HCT116 (cell line): ENCODE measurements at regions not wholly inside any gene's neighbourhood (a gene's known extent, or its start where the extent isn't known, plus 50 kb on each side); places are given as distances from the start of the nearest gene placed in this dataset.

Experiments used
- ATAC-seq: fragments of 200-7000 bp; cut with Tn5 transposase; 2 replicates; pipeline ENCODE4 v1.9.1; 2020; ENCODE audit warnings: mild to moderate bottlenecking, moderate library complexity
- BruUV-seq: library from RNA; stranded (reverse); fragments of 400-500 nt; replicated peaks from 2 replicates; lab custom pipeline; 2021; lab: Mats Ljungman, UMichigan
- CTCF ChIA-PET: fragments of 300-600 bp; sonication (Branson Sonifier 250); formaldehyde crosslinking; loops from one replicate; lab custom pipeline; 2021; ENCODE audit warnings: antibody characterized with exemption; lab: Charles Lee
- POLR2A ChIA-PET: fragments of 300-600, 350-600 bp; sonication (Branson Sonifier 250); formaldehyde crosslinking; loops from one replicate; lab custom pipeline; 2021; ENCODE audit warnings: antibody characterized with exemption; lab: Charles Lee
- RAD21 ChIA-PET, 2 experiments: fragments of 300-600 bp; sonication (Branson Sonifier 250); formaldehyde crosslinking; loops; one replicate each; lab custom pipeline; 2023; ENCODE audit warnings: low total read pairs in 2 of 2; ENCODE audit not compliant: uncharacterized antibody in 2 of 2, unreplicated experiment in 2 of 2, low non-redundant PET in 1 of 2; lab: Charles Lee
- DNase-seq: peaks from one replicate; pipeline ENCODE4 v3.0.0-alpha.2; 2010; ENCODE audit warnings: low read depth, low spot score
- H2AFZ ChIP-seq: fragments of 200-600 bp; shearing (Covaris generic), sonication (generic); 2 replicates; pipeline ENCODE4 v1.6.1; 2017; ENCODE audit warnings: low read depth, mixed run types, mixed read lengths, antibody characterized with exemption, low read length; ENCODE audit not compliant: poor library complexity, severe bottlenecking
- H3K27ac ChIP-seq: 2 replicates; pipeline ENCODE4 v1.5.1; 2012; ENCODE audit warnings: low read depth, low read length
- H3K27me3 ChIP-seq: fragments of 200-600 bp; sonication (generic); 2 replicates; pipeline ENCODE4 v1.6.1; 2016; ENCODE audit warnings: mixed run types, low read length, mixed read lengths; ENCODE audit not compliant: insufficient read depth
- H3K36me3 ChIP-seq, 2 experiments: fragments of 200-500 bp in 1 of 2; fragments of 200-600 bp in 1 of 2; sonication (Bioruptor generic) in 1 of 2; sonication (generic) in 1 of 2; 2 replicates each; pipeline versions ENCODE4 v1.5.1 to v1.6.1; 2014 to 2016; ENCODE audit warnings: low read length in 2 of 2, inconsistent platforms in 1 of 2, mixed read lengths in 1 of 2, mixed run types in 1 of 2; ENCODE audit not compliant: insufficient read depth in 2 of 2, control insufficient read depth in 1 of 2
- H3K4me1 ChIP-seq, 2 experiments: fragments of 200-600 bp in 1 of 2; sonication (generic) in 1 of 2; 2 replicates each; pipeline versions ENCODE4 v1.5.1 to v1.6.1; 2012 to 2017; ENCODE audit warnings: low read length in 2 of 2, inconsistent platforms in 1 of 2, mild to moderate bottlenecking in 1 of 2, mixed read lengths in 1 of 2, mixed run types in 1 of 2, moderate library complexity in 1 of 2; ENCODE audit not compliant: insufficient read depth in 2 of 2, control insufficient read depth in 1 of 2
- H3K4me2 ChIP-seq: fragments of 200-600 bp; sonication (generic); 2 replicates; pipeline ENCODE4 v1.6.1; 2017; ENCODE audit warnings: mixed run types, low read length, mixed read lengths
- H3K4me3 ChIP-seq, 2 experiments: fragments of 200-600 bp in 1 of 2; sonication (generic) in 1 of 2; replicated peaks in 1 of 2; 2 replicates each; pipeline ENCODE4 v1.5.1; 2011 to 2016; ENCODE audit warnings: low read length in 2 of 2, control low read depth in 1 of 2, low read depth in 1 of 2, mild to moderate bottlenecking in 1 of 2, mixed read lengths in 1 of 2, mixed run types in 1 of 2
- H3K79me2 ChIP-seq: fragments of 200-600 bp; sonication (generic); 2 replicates; pipeline ENCODE4 v1.6.1; 2017; ENCODE audit warnings: mild to moderate bottlenecking, mixed run types, low read length, moderate library complexity, mixed read lengths; ENCODE audit not compliant: insufficient read depth
- H3K9ac ChIP-seq: fragments of 200-600 bp; sonication (generic); 2 replicates; pipeline ENCODE4 v1.6.1; 2016; ENCODE audit warnings: low read length, mixed read lengths
- H3K9me2 ChIP-seq: fragments of 200-600 bp; sonication (generic), shearing (Covaris generic); 2 replicates; pipeline ENCODE4 v1.6.1; 2017; ENCODE audit warnings: mixed run types, mild to moderate bottlenecking, moderate library complexity; ENCODE audit not compliant: insufficient read depth
- H3K9me3 ChIP-seq, 2 experiments: fragments of 200-500 bp in 1 of 2; fragments of 200-600 bp in 1 of 2; sonication (Bioruptor generic) in 1 of 2; sonication (generic) in 1 of 2; 2 replicates each; pipeline ENCODE4 v1.6.1; 2014 to 2017; ENCODE audit warnings: low read length in 2 of 2, mixed read lengths in 2 of 2, inconsistent platforms in 1 of 2, low read depth in 1 of 2, mild to moderate bottlenecking in 1 of 2, mixed run types in 1 of 2, moderate library complexity in 1 of 2; ENCODE audit not compliant: control insufficient read depth in 1 of 2, insufficient read depth in 1 of 2
- H4K20me1 ChIP-seq: fragments of 200-600 bp; sonication (generic), shearing (Covaris generic); 2 replicates; pipeline ENCODE4 v1.6.1; 2017; ENCODE audit warnings: mixed run types, mild to moderate bottlenecking, moderate library complexity; ENCODE audit not compliant: insufficient read depth
- JUND ChIP-seq: IDR thresholded peaks from 2 replicates; pipeline ENCODE4 v1.6.1; 2012
- POLR2AphosphoS5 ChIP-seq: IDR thresholded peaks from 2 replicates; pipeline ENCODE4 v1.6.1; 2011; ENCODE audit warnings: mild to moderate bottlenecking, low read depth, low read length, moderate library complexity
- TCF7L2 ChIP-seq: IDR thresholded peaks from 2 replicates; pipeline ENCODE4 v1.7.0; 2011; ENCODE audit warnings: borderline replicate concordance, inconsistent platforms; ENCODE audit not compliant: insufficient read depth, insufficient read length; ENCODE audit errors: extremely low read depth
- ZBTB33 ChIP-seq: IDR thresholded peaks from 2 replicates; pipeline ENCODE4 v1.6.1; 2011; ENCODE audit warnings: mild to moderate bottlenecking, low read length, moderate library complexity; ENCODE audit not compliant: insufficient replicate concordance; ENCODE audit errors: extremely low read depth
- ZFX ChIP-seq: fragments of 450-650 bp; IDR thresholded peaks from 2 replicates; pipeline ENCODE4 v1.6.1; 2017
- intact Hi-C: fragments of 100-400 bp; cut with micrococcal nuclease; formaldehyde crosslinking; loops from 2 replicates; pipeline ENCODE4 v1.10.0; 2022
- TF ChIP-seq, protein P1 (sequence below): IDR thresholded peaks from 2 replicates; pipeline ENCODE4 v1.6.1; 2012; ENCODE audit warnings: low read depth

- Histone ChIP-seq H3K9me2 (no peaks in the 10 kb centered on the region), H4K20me1 (no peaks in the 10 kb centered on the region), H3K4me2 (no peak overlapping the region), H3K79me2 (no peaks in the 10 kb centered on the region)
- no TSS peak for BruUV-seq
- ChIA-PET RAD21 (no interaction called here), POLR2A (no interaction called here)
- ATAC-seq (no peak), DNase-seq (no peak)
- no peak for TF ChIP-seq JUND
- no peak for TF ChIP-seq ZFX
- TF ChIP-seq TCF7L2: no peak
- TF ChIP-seq, protein P1, sequence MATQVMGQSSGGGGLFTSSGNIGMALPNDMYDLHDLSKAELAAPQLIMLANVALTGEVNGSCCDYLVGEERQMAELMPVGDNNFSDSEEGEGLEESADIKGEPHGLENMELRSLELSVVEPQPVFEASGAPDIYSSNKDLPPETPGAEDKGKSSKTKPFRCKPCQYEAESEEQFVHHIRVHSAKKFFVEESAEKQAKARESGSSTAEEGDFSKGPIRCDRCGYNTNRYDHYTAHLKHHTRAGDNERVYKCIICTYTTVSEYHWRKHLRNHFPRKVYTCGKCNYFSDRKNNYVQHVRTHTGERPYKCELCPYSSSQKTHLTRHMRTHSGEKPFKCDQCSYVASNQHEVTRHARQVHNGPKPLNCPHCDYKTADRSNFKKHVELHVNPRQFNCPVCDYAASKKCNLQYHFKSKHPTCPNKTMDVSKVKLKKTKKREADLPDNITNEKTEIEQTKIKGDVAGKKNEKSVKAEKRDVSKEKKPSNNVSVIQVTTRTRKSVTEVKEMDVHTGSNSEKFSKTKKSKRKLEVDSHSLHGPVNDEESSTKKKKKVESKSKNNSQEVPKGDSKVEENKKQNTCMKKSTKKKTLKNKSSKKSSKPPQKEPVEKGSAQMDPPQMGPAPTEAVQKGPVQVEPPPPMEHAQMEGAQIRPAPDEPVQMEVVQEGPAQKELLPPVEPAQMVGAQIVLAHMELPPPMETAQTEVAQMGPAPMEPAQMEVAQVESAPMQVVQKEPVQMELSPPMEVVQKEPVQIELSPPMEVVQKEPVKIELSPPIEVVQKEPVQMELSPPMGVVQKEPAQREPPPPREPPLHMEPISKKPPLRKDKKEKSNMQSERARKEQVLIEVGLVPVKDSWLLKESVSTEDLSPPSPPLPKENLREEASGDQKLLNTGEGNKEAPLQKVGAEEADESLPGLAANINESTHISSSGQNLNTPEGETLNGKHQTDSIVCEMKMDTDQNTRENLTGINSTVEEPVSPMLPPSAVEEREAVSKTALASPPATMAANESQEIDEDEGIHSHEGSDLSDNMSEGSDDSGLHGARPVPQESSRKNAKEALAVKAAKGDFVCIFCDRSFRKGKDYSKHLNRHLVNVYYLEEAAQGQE: no peak
- TF ChIP-seq POLR2AphosphoS5: no peak
- TF ChIP-seq ZBTB33: no peak
- TF ChIP-seq, all 23 proteins: peak for 0
- H3K4me1 ChIP-seq: no peaks in the 10 kb centered on the region
- H2AFZ ChIP-seq: no peak overlapping the region
- CTCF ChIA-PET: no interaction called here
- H3K9me3 ChIP-seq: peaks cover 0 to 7% of the 10 kb centered on the region in 2 experiments; a peak in 2 of 4 replicates
- no peak overlapping the region for H3K27ac ChIP-seq
- no peaks in the 10 kb centered on the region for H3K36me3 ChIP-seq
- intact Hi-C loops: no loop called here
- H3K4me3 ChIP-seq: no peak overlapping the region
- H3K9ac ChIP-seq: no peak overlapping the region
- no peaks in the 10 kb centered on the region for H3K27me3 ChIP-seq
Measured at GRCh38 chr4:60726779-60727178, 473.3 kb upstream of the ADGRL3 start.
